ENCODE measurements at regions not wholly inside any gene's neighbourhood (a gene's known extent, or its start where the extent isn't known, plus 50 kb on each side); places are given as distances from the start of the nearest gene placed in this dataset.

- H3K36me3 Mint-ChIP-seq (ENCODE audit: unreplicated experiment), result no peaks in the 10 kb centered on the region
- H3K27me3 Mint-ChIP-seq (ENCODE audit: unreplicated experiment), result no peaks in the 10 kb centered on the region
- H3K27ac Mint-ChIP-seq (ENCODE audit: unreplicated experiment), result no peak overlapping the region
- no peak overlapping the region for H3K4me3 Mint-ChIP-seq (ENCODE audit: unreplicated experiment)
- TF ChIP-seq, protein P1, sequence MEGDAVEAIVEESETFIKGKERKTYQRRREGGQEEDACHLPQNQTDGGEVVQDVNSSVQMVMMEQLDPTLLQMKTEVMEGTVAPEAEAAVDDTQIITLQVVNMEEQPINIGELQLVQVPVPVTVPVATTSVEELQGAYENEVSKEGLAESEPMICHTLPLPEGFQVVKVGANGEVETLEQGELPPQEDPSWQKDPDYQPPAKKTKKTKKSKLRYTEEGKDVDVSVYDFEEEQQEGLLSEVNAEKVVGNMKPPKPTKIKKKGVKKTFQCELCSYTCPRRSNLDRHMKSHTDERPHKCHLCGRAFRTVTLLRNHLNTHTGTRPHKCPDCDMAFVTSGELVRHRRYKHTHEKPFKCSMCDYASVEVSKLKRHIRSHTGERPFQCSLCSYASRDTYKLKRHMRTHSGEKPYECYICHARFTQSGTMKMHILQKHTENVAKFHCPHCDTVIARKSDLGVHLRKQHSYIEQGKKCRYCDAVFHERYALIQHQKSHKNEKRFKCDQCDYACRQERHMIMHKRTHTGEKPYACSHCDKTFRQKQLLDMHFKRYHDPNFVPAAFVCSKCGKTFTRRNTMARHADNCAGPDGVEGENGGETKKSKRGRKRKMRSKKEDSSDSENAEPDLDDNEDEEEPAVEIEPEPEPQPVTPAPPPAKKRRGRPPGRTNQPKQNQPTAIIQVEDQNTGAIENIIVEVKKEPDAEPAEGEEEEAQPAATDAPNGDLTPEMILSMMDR (IDR thresholded peaks at IDR 0.05; ENCODE audit: partially characterized antibody, unreplicated experiment), result no peak
- no peaks in the 10 kb centered on the region for H3K9me3 Mint-ChIP-seq (ENCODE audit: unreplicated experiment)
- DNase-seq, result no peak
- no peaks in the 10 kb centered on the region for H3K4me1 Mint-ChIP-seq (ENCODE audit: low read depth, unreplicated experiment)
Measured at GRCh38 chr5:13276156-13276555, 668.3 kb downstream of the DNAH5 start.

DNA sequence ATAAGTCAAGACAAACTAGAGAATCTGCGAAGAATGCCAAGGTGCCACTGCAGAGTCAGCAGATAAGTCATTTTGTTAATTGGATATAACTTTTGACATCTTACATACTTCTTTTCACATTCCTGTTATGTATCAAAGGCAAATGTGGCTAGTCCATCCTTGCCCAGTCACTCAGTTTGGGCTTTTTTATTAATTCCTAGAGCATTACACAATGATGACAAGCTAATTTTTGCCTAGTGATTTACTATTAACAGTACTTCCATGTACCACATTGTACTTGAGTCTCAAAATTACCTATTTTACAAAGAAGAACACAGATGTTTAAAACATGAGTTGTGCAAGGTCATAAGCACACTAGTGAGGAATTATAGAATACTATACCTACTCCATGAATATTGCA is 680.8 kb downstream of the DNAH5 start:
- no peak overlapping the region for H3K27ac Mint-ChIP-seq (ENCODE audit: unreplicated experiment)
- no peaks in the 10 kb centered on the region for H3K36me3 Mint-ChIP-seq (ENCODE audit: unreplicated experiment)
- no peak overlapping the region for H3K4me3 Mint-ChIP-seq (ENCODE audit: unreplicated experiment)
- H3K27me3 Mint-ChIP-seq (ENCODE audit: unreplicated experiment), result no peaks in the 10 kb centered on the region
- no peaks in the 10 kb centered on the region for H3K9me3 Mint-ChIP-seq (ENCODE audit: unreplicated experiment)
- DNase-seq, result no peak
- H3K4me1 Mint-ChIP-seq (ENCODE audit: low read depth, unreplicated experiment), result no peaks in the 10 kb centered on the region
- TF ChIP-seq, protein P1 (IDR thresholded peaks at IDR 0.05; ENCODE audit: partially characterized antibody, unreplicated experiment), result no peak

DNA sequence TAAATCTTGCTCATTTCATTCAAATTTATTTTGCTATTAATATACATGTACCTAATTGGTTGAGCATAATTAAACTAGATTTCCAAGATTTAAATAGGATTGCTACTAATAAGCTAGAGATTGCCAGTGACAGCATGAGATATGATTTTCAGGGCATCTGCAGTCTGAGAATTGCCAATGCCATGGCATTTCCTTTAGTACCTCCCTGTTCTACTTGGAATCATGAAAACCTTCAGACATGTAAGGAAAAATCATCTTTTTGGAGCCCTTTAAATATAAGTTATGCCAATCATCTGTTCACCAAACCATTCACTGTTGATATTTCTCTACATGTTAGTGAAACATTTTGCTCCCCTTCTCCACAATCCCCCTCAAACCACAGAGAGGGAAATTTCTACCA is 691.4 kb downstream of the DNAH5 start:
- Mint-ChIP-seq H3K36me3 (ENCODE audit: unreplicated experiment) (no peaks in the 10 kb centered on the region), H3K27ac (ENCODE audit: unreplicated experiment) (no peak overlapping the region), H3K27me3 (ENCODE audit: unreplicated experiment) (no peaks in the 10 kb centered on the region), H3K9me3 (ENCODE audit: unreplicated experiment) (no peaks in the 10 kb centered on the region), H3K4me3 (ENCODE audit: unreplicated experiment) (no peak overlapping the region), H3K4me1 (ENCODE audit: low read depth, unreplicated experiment) (no peaks in the 10 kb centered on the region)
- TF ChIP-seq, protein P1 (IDR thresholded peaks at IDR 0.05; ENCODE audit: partially characterized antibody, unreplicated experiment), result no peak
- DNase-seq, result no peak

GRCh38 chr5:13252699-13253098 is 691.8 kb downstream of the DNAH5 start:
- Mint-ChIP-seq H3K27ac (ENCODE audit: unreplicated experiment) (no peak overlapping the region), H3K36me3 (ENCODE audit: unreplicated experiment) (no peaks in the 10 kb centered on the region), H3K4me3 (ENCODE audit: unreplicated experiment) (no peak overlapping the region), H3K9me3 (ENCODE audit: unreplicated experiment) (no peaks in the 10 kb centered on the region), H3K4me1 (ENCODE audit: low read depth, unreplicated experiment) (no peaks in the 10 kb centered on the region), H3K27me3 (ENCODE audit: unreplicated experiment) (no peaks in the 10 kb centered on the region)
- TF ChIP-seq, protein P1 (IDR thresholded peaks at IDR 0.05; ENCODE audit: partially characterized antibody, unreplicated experiment), result no peak
- DNase-seq, result no peak

DNA sequence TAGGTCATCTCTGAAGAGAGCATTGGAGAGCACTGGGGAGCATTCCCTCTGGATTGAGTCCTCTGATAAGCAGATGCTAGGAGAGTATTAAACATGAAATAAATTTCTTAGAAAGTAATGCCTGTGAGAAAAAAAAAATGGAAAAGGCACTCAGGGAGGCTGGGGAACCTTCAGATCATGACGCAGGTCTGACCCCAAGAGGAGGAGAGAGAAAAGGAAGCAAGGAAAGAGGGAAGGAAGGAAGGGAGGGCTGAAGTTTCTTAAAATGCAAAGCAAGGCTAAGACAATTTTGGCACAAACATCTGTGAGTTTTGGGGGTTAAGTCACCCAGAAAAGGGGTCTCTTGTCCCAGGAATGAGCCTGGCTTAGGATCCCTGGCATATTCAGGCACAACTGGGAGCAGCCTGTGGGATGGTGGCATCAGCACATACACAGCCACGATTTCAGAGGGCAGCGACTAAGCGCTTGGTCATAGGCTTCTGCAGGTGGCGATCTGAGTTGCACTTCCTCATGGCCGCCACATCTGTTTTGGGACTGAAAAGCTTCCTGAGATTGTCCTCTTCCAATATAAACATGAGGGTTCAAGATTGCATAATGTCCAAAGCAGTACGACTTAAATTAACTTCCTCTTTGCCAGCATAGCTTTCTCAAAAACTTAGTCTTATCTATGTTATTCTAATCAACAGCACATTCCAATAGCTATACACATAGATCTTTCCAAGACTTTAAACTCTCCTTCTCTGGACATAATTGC is 692.7 kb downstream of the DNAH5 start:
- TF ChIP-seq, protein P1 (IDR thresholded peaks at IDR 0.05; ENCODE audit: partially characterized antibody, unreplicated experiment), result no peak
- Mint-ChIP-seq H3K27me3 (ENCODE audit: unreplicated experiment) (no peaks in the 10 kb centered on the region), H3K9me3 (ENCODE audit: unreplicated experiment) (no peaks in the 10 kb centered on the region), H3K27ac (ENCODE audit: unreplicated experiment) (no peak overlapping the region), H3K4me3 (ENCODE audit: unreplicated experiment) (no peak overlapping the region), H3K36me3 (ENCODE audit: unreplicated experiment) (no peaks in the 10 kb centered on the region), H3K4me1 (ENCODE audit: low read depth, unreplicated experiment) (no peaks in the 10 kb centered on the region)
- no peak for DNase-seq
